NCI-H748 (cell line): ENCODE measurements at regions not wholly inside any gene's neighbourhood (a gene's known extent, or its start where the extent isn't known, plus 50 kb on each side); places are given as distances from the start of the nearest gene placed in this dataset.

Experiments used
- DNase-seq: peaks from one replicate; lab custom pipeline; 2025; ENCODE audit not compliant: unreplicated experiment; lab: John Stamatoyannopoulos, UW

DNA sequence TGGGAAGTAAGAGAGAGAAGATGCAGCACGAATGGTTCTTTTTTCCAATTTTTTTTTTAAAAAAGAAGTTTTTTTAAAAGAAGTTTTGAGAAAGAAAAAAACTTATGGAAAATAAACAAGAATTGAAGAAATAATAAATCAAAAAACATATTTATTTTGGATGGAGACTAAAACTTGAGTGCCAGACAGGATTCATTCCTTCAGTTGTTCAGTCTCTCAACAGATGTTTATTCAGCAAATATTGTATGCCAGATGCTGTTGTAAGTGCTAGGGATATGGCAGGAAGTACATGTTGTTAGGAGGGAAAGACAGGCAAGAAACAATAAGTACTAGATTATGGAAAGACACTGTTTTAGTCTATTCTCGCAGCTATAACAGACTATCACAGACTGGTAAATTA, 750.7 kb upstream of the PHF14 start:
- no peak for DNase-seq

DNA sequence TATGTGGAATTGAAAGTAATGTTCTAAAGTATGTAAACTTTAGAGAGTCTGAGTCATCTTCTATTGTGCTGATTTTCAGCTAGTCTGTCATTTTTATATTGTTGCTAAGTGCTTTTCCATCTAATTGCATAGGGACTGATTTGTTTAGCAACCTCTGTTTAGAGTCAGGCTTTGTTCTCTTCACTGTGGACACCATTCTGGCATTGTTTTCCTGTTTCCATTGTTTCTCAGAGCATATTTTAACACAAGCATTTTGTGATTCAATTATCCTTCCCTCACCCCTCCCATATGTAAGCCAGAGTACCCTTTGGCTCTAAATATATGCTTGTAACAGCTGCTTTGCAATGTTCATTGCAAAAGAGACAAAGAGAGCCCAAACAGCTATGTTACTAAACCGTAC, 748.4 kb upstream of the PHF14 start:
- peak; percentile 94 for DNase-seq

DNA sequence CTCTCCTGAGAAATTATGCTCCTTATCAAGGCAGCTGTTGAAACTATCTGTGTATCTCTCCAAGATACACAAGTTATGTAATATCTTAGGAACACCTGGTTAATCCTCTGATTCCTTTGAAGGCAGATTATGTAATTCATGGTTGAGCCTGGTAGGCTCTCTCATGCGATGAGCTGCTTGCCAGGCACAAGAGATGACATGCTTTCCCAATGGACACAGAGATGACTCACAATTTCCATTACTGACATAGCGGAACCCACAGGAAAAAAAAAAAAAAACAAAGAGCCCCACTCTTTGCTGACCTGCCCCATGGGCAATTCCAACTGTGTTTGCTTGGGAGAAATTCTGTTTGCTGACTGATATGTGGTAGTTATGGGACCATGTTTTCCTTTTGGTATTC, 736.4 kb upstream of the PHF14 start:
- DNase-seq, result no peak

DNA sequence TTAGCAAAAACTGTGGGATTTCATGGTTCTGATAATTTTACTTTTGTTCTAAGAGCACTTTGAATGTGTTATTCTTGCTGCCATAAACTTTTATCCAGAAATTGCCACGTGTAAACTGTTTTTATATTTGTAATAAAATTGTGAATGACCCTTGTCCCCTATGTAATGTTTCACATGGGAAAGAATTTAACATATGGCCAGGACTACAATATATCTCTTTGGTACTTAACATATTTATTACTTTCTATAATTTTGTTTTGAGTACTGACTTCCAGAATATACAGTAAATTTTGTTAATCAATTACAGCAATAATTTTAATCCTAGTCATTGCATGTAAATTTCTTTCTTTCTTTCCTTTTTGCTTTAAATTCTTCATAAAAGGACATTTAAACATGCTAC, 735.0 kb upstream of the PHF14 start:
- DNase-seq, result no peak

DNA sequence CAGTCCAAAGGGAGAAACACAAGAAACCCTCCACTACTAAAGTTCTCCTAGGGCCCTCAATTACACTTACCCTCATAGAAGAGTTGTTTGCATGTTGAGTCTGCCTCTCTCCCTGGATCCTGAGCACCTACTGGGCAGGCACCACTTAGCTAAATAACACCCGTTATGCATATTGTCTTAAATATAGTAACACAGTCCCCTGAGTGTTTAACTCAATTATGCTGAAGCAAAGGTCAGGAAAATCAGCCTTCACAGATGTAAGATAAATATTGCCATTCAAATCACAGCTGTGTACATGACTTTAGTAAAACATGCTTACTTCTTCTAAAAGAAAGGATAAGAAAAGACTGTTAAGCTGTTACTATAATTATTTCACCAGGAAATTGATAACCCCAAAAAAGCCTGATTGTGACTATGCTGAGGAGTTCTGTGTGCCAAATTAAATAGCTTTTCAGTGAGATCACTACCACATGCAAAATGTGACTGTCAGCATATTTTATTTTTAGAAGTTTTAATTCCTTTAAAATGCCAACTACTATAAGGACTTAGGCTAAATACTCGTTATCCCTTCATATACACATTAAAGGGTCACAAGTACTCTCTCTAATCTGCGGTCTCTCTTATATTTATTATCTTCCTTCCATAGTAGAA, 733.9 kb upstream of the PHF14 start:
- DNase-seq, result peak; percentile 92

DNA sequence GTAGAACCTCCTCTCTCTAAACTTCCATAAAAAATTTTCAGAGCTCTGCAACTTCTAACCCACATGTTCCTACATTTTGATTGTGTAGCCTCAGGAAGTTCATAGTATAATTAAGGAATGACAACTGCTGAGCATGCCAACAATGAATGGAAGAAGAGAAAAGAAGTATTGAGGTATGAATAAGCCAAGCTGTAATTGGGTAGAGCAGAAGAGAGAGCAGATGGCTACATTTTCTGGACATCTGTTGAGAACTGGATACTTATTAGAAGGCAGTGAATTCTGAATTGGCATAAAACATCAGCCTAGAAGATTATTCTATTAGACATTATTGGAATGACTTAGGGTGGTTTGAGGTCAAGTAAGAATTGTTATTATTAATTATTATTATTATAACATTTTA, 728.3 kb upstream of the PHF14 start:
- no peak for DNase-seq

DNA sequence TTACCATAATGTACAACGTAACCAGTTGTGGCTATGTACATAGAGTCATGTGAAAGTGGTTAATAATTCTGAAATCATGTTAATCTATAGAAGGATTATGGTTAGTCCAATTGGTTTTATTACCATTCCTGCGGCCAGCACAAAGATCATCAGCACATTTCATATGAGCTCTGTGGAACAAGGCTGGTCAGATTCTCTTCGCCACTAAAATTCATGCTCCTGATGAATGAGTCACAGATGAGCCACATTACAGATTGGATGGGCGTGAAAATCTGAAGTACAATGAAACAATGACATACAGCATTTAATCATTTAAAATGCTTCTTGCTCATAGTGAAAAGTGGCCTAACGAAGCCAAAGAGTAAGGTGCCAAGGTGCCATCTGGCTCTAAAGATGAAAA, 716.2 kb upstream of the PHF14 start:
- no peak for DNase-seq

DNA sequence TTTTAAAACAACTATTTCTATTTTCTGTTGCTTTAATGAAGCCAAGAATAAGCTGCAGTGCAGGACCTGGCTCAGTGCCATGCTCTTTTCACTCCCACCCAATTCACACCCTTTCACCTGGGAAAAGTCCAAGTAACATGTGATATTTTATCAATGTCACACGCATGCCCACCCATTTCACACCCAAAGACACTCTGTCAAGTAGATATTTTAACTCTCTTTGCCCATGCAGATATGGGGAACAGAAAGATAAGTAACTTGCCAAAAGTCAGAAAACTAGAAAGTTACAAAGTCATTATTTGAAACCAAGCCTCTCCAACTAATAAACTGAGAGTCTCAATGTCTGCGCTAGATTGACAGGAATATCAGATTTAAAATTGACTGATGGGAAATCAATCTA, 706.7 kb upstream of the PHF14 start:
- peak; percentile 12 for DNase-seq

DNA sequence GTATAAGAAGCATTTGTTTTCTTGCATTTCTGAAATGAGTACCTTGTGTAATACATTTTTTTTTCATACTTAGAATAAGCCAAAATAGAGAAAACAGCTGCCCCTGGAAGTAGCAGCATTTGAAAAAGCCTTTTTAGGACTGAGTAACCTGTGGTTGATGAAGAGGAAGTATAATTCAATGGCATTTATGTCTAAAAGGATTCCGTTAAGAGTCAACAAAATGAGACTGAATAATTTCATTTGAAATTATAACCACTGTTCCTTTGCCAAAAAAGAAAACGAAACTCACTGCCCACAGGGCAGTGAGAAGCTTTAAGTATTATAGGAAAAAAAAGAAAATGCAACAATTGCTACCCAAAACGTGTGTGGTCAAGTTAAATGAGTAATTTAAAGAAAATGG, 705.6 kb upstream of the PHF14 start:
- no peak for DNase-seq

DNA sequence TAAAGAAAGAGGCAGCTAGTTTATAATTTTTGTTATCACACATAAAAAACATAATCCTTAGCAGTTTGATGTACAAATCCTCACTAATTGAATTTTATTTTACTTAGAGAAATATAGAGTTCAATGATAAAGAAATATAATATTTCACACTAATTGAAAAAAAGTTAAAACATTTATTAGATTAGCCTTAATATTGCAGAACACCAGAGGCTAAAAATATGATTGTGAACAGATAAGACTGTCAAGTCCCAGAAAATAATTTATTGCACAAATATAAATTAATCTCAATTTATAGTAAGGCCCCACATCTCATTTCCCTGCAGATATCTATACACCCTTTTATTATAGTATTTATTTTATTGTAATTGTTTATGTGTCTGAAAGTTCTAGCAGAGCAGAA, 690.8 kb upstream of the PHF14 start:
- DNase-seq, result no peak

DNA sequence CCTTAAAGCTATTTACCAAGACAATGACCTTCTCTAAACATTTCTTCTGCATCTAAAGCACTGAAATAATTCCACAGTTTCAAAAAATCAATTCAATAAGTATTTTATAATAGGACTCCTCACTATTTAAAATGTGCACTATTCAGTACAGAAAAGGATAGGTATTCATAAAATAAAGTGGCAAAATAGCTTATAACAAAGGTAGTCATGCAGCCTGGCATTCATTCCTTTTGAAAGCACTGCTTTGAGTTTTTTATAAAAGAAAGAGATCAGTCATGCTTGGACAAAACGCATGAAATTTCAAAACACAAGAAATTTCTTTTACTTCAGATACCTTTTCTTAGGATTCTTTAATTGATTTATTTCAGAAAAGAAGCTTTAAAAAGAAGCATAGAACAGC, 689.7 kb upstream of the PHF14 start:
- DNase-seq, result no peak

DNA sequence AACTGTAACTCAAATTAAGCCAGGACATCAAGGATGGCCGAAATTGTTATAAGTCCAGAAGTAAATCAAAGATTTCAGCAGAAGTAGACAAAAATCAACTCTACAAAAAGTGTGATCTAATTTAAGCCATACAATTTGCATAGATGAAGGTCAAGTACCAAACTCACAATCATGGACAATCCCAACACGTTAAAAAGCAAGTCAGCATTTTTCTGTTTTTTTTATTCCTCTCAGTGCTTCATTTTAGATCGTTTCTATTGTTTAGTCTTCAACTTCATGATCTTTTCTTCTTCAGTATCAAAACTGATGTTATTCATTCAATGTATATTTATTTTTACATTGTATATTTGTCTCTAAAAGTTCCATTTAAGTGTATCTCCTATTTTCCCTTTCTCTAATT, 674.3 kb upstream of the PHF14 start:
- DNase-seq, result no peak

DNA sequence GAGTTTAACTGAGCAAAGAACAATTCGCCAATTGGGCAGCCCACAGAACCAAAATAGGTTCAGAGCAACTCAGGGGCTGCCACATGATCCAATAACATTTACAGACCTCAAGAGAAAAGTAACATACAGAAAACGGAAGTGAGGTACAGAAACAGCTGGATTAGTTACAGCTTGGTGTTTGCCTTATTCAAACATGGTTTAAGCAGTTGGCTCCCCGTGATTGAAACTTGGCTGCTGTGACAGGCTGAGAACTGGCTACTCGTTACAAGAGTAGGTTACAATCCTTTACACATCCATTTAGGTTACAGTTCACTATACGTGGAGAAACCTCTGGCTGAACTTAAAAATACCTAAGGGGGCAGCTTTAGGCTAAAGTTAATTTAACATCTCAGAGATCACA, 673.1 kb upstream of the PHF14 start:
- no peak for DNase-seq

DNA sequence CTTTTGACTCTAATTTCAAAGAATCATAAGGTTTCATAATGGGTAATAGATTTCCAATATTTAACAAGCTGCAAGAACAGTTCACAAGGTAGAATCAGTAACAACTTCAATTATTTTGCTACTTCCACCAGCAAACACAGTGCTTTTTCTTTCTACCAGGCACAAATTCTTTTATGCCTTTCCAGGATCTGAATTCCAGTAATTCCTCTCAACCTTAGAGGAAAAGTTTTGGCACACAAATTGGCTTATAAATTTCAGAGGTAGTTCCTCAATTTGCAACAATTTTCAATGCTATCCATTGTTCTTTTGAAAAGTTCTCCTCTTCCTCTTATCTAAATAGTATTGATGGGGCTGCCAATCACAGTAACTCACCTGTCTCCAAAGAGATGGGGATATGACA, 665.4 kb upstream of the PHF14 start:
- DNase-seq, result no peak

DNA sequence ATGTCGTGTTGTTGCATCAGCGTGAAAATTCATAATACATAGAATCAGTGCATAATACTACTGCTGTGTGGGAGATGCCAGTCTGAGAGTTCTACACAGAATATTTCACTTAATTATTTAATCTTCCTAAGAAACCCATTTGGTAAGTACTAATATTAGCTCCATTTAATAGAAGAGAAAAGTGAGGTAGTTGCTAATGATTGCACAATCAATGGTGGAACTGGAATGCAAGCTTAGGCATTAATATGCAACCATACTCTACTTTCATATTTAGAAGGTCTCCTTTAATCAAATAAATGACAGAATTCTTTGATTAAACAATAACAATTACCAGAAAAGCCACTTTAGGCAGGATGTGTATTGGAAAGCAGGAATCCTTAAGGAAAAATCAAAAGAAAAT, 660.7 kb upstream of the PHF14 start:
- DNase-seq, result no peak

DNA sequence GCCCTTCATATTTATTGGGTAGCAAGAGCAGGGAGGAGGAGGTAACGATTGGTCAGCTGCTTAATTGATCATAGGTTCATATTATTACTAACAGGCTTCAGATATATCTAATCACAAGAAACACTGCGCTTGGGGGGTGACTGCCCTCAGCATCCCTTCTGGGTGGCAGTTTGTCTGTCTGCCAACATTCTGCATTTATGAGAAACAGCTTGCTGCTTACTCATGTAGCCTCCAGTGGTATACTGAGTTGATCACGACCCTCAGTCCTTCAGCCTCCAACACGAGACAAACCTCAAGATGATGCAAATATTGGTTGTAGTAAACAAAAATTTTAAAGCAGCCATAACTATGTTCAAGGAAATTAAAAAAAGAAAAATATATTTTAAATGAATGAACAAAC, 657.8 kb upstream of the PHF14 start:
- DNase-seq, result no peak

DNA sequence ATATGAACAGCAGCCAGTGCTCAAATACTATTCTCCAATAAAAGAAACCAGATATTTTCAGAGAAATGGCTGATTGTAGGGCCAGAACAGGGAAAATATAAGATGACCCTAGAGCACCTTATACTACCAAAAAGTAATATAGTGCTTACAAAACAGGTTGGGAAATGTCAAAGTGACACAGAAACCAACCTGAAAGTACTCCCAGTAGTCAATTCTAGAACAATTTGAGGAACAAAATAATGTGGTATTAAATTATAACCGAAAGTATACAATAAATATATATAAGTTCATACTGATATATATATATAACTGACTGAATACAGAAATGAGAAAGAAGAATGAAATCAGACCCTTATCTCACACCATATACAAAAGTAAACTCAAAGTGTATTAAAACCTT, 657.2 kb upstream of the PHF14 start:
- DNase-seq, result no peak

DNA sequence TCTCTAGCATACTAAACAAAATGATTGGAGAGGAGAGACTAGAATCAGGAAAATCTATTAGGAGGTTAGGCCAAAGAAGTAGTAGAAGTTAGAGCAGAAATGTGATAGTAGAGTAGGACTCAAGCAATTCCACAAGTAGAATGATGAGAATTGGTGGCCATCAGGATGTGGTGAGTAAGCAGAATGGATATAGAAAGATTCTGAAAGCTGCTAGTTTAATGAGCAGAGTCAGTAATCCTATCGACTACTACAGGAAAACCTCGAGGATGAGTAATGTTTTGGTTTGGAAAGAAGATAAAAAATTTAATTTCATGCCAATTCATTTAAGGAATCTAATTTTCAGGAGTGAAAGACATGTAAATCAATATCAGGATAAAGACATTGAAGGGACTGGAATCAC, 648.3 kb upstream of the PHF14 start:
- no peak for DNase-seq

DNA sequence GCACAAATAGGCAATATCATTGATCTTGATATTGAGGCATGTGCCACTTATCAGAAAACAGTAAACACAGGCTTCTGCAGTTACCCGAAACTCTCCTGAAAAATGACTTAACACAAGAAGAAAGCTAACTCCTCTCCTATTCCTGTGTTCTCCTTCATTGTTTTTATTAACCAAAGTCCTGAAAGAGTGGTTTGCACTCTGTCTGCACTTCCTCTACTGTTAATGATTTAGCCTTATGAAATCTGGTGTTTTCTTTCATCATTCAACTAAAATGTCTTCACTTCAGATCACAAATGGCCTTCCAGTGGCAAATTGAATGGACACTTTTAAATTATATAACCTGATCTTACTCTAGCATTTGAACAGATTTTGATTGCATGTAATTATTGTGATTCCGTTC, 630.6 kb upstream of the PHF14 start:
- DNase-seq, result no peak

DNA sequence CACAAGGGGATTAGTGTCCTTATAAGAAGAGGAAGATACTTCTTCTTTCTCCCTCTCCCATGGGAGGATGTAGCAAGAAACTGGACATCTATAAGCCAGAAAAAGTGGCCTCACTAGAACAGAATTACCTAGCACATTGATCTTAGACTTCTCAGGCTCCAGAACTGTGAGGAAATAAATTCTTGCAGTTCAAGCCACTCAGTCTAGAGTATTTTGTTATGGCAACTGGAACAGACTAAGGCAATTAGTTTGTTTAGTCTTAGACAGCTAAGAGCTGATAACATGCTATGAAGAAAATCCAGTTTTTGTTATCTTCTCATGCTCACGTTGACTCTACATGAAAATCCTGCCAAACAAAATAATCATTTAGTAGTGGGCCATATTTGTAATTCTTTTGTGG, 627.6 kb upstream of the PHF14 start:
- DNase-seq, result no peak

DNA sequence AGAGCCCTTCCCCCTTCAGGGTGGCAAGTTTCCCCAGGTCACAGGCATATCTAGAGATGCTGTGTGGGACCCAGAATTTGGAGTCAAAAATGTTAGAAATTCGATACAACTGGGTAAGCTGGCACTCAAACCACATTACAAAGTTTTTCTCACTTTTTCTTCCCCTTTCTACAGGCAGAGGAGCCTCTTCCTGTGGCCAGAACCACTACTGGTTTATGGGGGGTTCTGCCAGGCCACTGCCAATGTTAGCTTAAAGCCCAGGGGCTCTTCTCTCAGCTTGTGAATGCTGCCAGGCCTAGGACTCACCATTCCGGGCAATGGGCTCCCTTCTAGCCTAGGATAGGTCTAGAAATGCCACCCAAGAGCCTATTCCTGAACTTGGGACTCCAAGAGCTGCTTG, 617.9 kb upstream of the PHF14 start:
- no peak for DNase-seq

DNA sequence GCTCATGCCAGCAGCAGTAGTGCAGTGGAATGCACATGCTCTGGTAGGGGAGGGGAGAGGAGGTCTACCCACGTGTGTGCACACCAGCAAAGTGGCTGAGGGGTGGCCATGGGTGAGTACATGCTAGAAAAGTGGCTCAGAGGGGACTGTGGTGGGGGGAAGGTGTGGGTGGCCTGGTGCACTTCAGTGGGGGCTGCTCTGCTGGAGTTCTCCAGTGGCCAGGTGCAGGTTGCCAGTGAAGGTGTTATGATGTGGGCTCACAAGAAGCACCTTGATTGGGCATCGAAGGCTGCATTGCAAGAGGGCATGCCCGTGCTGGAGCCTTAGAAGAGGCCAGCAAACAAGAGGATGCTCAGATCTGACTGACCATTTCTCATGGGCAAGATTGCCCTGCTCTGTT, 613.6 kb upstream of the PHF14 start:
- DNase-seq, result no peak

DNA sequence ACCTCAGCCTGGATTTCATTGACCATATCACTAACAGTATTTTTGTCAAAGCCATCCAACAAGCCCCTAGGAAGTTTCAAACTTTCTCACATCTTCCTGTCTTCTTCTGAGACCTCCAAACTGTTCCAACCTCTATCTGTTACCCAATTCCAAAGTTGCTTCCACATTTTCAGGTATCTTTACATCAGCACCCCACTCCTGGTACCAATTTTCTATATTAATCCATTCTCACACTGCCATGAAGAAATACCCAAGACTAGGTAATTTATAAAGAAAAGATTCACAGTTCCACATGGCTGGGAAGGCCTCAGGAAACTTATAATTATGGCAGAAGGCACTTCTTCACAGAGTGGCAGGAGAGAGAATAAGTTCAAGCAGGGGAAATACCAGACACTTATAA, 571.9 kb upstream of the PHF14 start:
- DNase-seq, result no peak
